ENCODE measurements at regions not wholly inside any gene's neighbourhood (a gene's known extent, or its start where the extent isn't known, plus 50 kb on each side); places are given as distances from the start of the nearest gene placed in this dataset.

DNA sequence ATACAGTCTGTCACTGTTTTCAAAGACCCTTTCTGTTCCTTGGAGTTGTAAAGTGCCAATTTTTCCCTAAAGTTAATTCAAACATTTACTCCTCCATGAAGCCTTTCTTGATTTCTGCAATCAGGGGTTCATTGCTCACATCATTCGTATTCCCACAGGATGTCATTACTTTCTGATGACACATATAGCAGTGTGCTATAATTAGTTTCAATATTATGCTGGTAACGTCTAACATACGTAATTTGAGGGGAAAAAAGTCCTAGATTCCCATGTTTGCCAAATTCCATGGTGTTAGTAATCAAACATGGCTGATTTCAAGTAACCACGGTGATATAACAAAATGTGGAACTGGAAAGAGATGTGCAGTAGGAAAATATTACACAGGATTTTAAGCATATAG is 468.2 kb upstream of the MEF2C start:
- FAIRE-seq (no peak), DNase-seq (ENCODE audit: low read depth) (peak; percentile 77)
- Mint-ChIP-seq H3K27me3 (ENCODE audit: low read depth, unreplicated experiment) (no peaks in the 10 kb centered on the region), H3K4me3 (ENCODE audit: unreplicated experiment) (no peak overlapping the region), H3K36me3 (ENCODE audit: low read depth, unreplicated experiment) (no peaks in the 10 kb centered on the region), H3K9me3 (ENCODE audit: unreplicated experiment) (no peaks in the 10 kb centered on the region), H3K27ac (ENCODE audit: unreplicated experiment) (no peak overlapping the region), H3K4me1 (ENCODE audit: low read depth, unreplicated experiment) (peaks cover 4% of the 10 kb centered on the region)
- no peak overlapping the region for H2AFZ ChIP-seq (ENCODE audit: low read depth, low read length)
- H3K27me3 ChIP-seq (ENCODE audit: insufficient read depth, low read length), result no peaks in the 10 kb centered on the region
- H3K79me2 ChIP-seq (ENCODE audit: insufficient read depth, low read length), result no peaks in the 10 kb centered on the region
- H4K20me1 ChIP-seq (ENCODE audit: insufficient read depth, low read length), result no peaks in the 10 kb centered on the region
- no peak overlapping the region for H3K4me3 ChIP-seq (ENCODE audit: insufficient read depth, low read depth, low read length)
- peak overlapping the region; percentile 68 for H3K27ac ChIP-seq (ENCODE audit: low read depth, low read length)
- H3K4me2 ChIP-seq (ENCODE audit: low read length), result no peak overlapping the region
- H3K9ac ChIP-seq (ENCODE audit: low read length), result no peak overlapping the region
- H3K4me1 ChIP-seq (ENCODE audit: insufficient read depth, low read length), result peaks cover 6% of the 10 kb centered on the region
- no peaks in the 10 kb centered on the region for H3K36me3 ChIP-seq (ENCODE audit: insufficient read depth, low read length)
- H3K9me3 ChIP-seq (ENCODE audit: insufficient read depth, low read depth, low read length), result no peaks in the 10 kb centered on the region
- TF ChIP-seq EZH2 (IDR thresholded peaks at IDR 0.05; ENCODE audit: insufficient read depth, low read length), result no peak
- TF ChIP-seq, protein P1, sequence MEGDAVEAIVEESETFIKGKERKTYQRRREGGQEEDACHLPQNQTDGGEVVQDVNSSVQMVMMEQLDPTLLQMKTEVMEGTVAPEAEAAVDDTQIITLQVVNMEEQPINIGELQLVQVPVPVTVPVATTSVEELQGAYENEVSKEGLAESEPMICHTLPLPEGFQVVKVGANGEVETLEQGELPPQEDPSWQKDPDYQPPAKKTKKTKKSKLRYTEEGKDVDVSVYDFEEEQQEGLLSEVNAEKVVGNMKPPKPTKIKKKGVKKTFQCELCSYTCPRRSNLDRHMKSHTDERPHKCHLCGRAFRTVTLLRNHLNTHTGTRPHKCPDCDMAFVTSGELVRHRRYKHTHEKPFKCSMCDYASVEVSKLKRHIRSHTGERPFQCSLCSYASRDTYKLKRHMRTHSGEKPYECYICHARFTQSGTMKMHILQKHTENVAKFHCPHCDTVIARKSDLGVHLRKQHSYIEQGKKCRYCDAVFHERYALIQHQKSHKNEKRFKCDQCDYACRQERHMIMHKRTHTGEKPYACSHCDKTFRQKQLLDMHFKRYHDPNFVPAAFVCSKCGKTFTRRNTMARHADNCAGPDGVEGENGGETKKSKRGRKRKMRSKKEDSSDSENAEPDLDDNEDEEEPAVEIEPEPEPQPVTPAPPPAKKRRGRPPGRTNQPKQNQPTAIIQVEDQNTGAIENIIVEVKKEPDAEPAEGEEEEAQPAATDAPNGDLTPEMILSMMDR (IDR thresholded peaks at IDR 0.05; ENCODE audit: insufficient read depth, low read depth, low read length), result no peak

DNA sequence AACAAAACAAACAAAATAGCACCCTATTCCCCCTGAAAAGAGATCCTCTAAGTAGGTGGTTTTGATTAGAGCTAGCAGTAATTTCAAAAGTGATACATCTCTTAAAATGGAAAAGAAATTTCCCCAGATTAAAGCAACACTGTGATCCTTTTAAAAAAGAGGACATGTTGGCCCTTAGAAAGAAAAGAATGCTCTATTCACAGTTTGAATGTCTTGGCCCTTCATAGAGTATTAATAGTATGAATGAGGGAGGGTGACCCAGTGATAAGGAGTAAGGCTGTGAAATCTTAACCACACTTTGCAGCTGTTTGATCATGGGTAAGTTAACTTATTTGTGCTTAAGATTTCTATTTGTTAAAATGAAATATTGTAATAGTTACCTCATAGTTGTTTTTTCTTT is 467.7 kb upstream of the MEF2C start:
- no peaks in the 10 kb centered on the region for H3K27me3 ChIP-seq (ENCODE audit: insufficient read depth, low read length)
- H3K9me3 ChIP-seq (ENCODE audit: insufficient read depth, low read depth, low read length), result no peaks in the 10 kb centered on the region
- H3K79me2 ChIP-seq (ENCODE audit: insufficient read depth, low read length), result no peaks in the 10 kb centered on the region
- H3K4me3 Mint-ChIP-seq (ENCODE audit: unreplicated experiment), result no peak overlapping the region
- H3K4me1 Mint-ChIP-seq (ENCODE audit: low read depth, unreplicated experiment), result peaks cover 4% of the 10 kb centered on the region
- no peak overlapping the region for H3K9ac ChIP-seq (ENCODE audit: low read length)
- no peak overlapping the region for H2AFZ ChIP-seq (ENCODE audit: low read depth, low read length)
- peaks cover 6% of the 10 kb centered on the region for H3K4me1 ChIP-seq (ENCODE audit: insufficient read depth, low read length)
- no peak overlapping the region for H3K27ac Mint-ChIP-seq (ENCODE audit: unreplicated experiment)
- no peak overlapping the region for H3K4me2 ChIP-seq (ENCODE audit: low read length)
- H3K27me3 Mint-ChIP-seq (ENCODE audit: low read depth, unreplicated experiment), result no peaks in the 10 kb centered on the region
- no peaks in the 10 kb centered on the region for H3K9me3 Mint-ChIP-seq (ENCODE audit: unreplicated experiment)
- no peaks in the 10 kb centered on the region for H3K36me3 Mint-ChIP-seq (ENCODE audit: low read depth, unreplicated experiment)
- DNase-seq (ENCODE audit: low read depth) (no peak), FAIRE-seq (no peak)
- no peaks in the 10 kb centered on the region for H4K20me1 ChIP-seq (ENCODE audit: insufficient read depth, low read length)
- TF ChIP-seq, protein P1 (IDR thresholded peaks at IDR 0.05; ENCODE audit: insufficient read depth, low read depth, low read length), result no peak
- TF ChIP-seq EZH2 (IDR thresholded peaks at IDR 0.05; ENCODE audit: insufficient read depth, low read length), result no peak
- no peaks in the 10 kb centered on the region for H3K36me3 ChIP-seq (ENCODE audit: insufficient read depth, low read length)
- peak overlapping the region; percentile 68 for H3K27ac ChIP-seq (ENCODE audit: low read depth, low read length)
- no peak overlapping the region for H3K4me3 ChIP-seq (ENCODE audit: insufficient read depth, low read depth, low read length)

DNA sequence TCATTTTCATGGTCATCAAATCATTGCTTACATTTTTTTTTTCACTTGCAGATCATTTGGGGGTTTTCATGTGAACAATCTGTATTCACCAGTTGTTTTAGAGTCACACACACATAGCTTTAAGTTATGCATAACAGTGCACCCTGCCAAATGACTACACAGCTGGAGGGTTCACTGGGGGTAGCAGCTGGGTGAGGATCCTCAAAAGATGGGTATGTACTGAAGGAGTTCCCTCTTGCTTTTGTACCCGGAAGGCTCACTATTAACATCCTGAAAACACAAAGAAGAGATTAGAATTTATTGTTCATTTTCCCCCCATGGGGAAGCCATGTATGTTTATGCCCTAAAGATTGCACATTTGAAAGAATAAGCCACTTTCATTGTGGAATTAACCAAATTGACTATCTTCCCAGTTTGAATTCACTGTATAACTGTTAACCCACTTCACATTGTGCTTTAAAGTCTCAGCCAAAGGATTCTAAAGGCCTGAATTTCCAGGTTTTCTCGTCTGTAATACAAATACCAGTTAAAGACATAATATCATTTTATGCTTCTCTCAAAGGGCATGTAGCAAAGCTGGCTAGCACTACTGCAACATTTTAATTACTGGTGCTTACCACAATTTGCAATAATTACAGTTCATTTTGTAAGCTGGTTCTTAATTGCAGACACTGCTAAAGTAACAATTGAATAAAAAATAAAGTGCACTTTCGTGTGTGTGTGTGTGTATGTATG is 466.4 kb upstream of the MEF2C start:
- no peaks in the 10 kb centered on the region for H3K27me3 Mint-ChIP-seq (ENCODE audit: low read depth, unreplicated experiment)
- FAIRE-seq (no peak), DNase-seq (ENCODE audit: low read depth) (no peak)
- no peak overlapping the region for H3K27ac ChIP-seq (ENCODE audit: low read depth, low read length)
- no peak overlapping the region for H3K27ac Mint-ChIP-seq (ENCODE audit: unreplicated experiment)
- no peaks in the 10 kb centered on the region for H3K9me3 ChIP-seq (ENCODE audit: insufficient read depth, low read depth, low read length)
- peaks cover 4% of the 10 kb centered on the region for H3K4me1 Mint-ChIP-seq (ENCODE audit: low read depth, unreplicated experiment)
- no peaks in the 10 kb centered on the region for H3K27me3 ChIP-seq (ENCODE audit: insufficient read depth, low read length)
- no peaks in the 10 kb centered on the region for H3K79me2 ChIP-seq (ENCODE audit: insufficient read depth, low read length)
- H3K4me2 ChIP-seq (ENCODE audit: low read length), result no peak overlapping the region
- no peak for TF ChIP-seq EZH2 (IDR thresholded peaks at IDR 0.05; ENCODE audit: insufficient read depth, low read length)
- TF ChIP-seq, protein P1 (IDR thresholded peaks at IDR 0.05; ENCODE audit: insufficient read depth, low read depth, low read length), result no peak
- H3K9me3 Mint-ChIP-seq (ENCODE audit: unreplicated experiment), result no peaks in the 10 kb centered on the region
- H3K9ac ChIP-seq (ENCODE audit: low read length), result no peak overlapping the region
- H2AFZ ChIP-seq (ENCODE audit: low read depth, low read length), result no peak overlapping the region
- no peaks in the 10 kb centered on the region for H3K36me3 Mint-ChIP-seq (ENCODE audit: low read depth, unreplicated experiment)
- no peak overlapping the region for H3K4me3 Mint-ChIP-seq (ENCODE audit: unreplicated experiment)
- H4K20me1 ChIP-seq (ENCODE audit: insufficient read depth, low read length), result no peaks in the 10 kb centered on the region
- H3K4me3 ChIP-seq (ENCODE audit: insufficient read depth, low read depth, low read length), result no peak overlapping the region
- H3K4me1 ChIP-seq (ENCODE audit: insufficient read depth, low read length), result peaks cover 6% of the 10 kb centered on the region
- no peaks in the 10 kb centered on the region for H3K36me3 ChIP-seq (ENCODE audit: insufficient read depth, low read length)
